ENCODE measurements at regions not wholly inside any gene's neighbourhood (a gene's known extent, or its start where the extent isn't known, plus 50 kb on each side); places are given as distances from the start of the nearest gene placed in this dataset.

DNA sequence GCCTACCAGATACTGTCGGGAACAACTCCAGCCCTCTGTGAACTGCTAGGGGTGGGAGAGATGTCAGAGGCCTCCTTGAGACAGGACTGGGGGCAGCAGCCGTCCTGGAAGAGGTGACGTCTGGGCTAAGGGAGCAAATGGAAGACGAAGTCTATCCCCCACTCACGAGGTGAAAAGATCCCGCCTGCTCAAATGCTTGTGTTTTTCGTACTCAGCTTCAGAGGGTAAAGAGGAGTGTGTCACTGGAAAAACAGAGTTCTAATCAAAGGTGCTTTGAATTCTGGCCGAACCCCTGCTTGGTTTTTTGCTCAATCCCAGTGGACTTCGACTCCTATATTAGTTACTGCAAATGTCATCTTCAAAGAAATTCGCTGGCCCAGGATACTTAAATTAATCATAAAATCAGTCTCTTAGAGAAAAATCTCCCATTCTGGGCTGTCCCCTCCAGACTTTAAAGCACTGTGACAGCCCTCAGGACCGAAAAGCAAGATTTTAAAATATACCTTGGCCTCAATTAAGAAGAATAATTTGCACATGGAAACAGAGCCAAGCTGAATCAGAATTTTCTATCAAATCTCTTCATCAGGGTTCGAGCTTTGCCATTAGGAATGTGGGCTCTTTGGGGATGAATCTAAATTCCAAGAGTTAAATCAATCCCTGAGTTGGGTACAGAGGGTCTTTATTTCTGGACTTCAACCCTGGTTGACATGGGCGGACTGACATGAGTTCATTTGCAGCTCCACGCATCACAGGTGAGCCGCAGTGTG, 61.8 kb upstream of the AFDN start (continued):
- TF ChIP-seq ONECUT2 (CRISPR knock-in tag; IDR thresholded peaks at IDR 0.05) (0 out of 2 replicates have a peak, but pooled peaks have one; percentile 13), CREB1 (IDR thresholded peaks at IDR 0.05) (no peak), CREB1 (CRISPR knock-in tag; IDR thresholded peaks at IDR 0.05) (peak; percentile 68), ZNF335 (CRISPR knock-in tag; IDR thresholded peaks at IDR 0.05) (no peak), ARHGAP35 (CRISPR knock-in tag; IDR thresholded peaks at IDR 0.05; ENCODE audit: borderline replicate concordance) (no peak), SSRP1 (CRISPR knock-in tag; IDR thresholded peaks at IDR 0.05) (0 out of 2 replicates have a peak, but pooled peaks have one; percentile 47), FOSL1 (CRISPR knock-in tag; IDR thresholded peaks at IDR 0.05; ENCODE audit: borderline replicate concordance) (0 out of 2 replicates have a peak, but pooled peaks have one; percentile 41), ZNF816 (CRISPR knock-in tag; IDR thresholded peaks at IDR 0.05; ENCODE audit: borderline replicate concordance) (0 out of 2 replicates have a peak, but pooled peaks have one; percentile 49), NONO (IDR thresholded peaks at IDR 0.05) (no peak), NONO (CRISPR knock-in tag; conservative IDR thresholded peaks at IDR 0.05) (0 out of 2 replicates have a peak, but pooled peaks have one; percentile 24), RBFOX2 (IDR thresholded peaks at IDR 0.05; ENCODE audit: low read depth, low read length) (peak; percentile 23; the same call in 1 of the 2 replicates)
- TF ChIP-seq, protein P1, sequence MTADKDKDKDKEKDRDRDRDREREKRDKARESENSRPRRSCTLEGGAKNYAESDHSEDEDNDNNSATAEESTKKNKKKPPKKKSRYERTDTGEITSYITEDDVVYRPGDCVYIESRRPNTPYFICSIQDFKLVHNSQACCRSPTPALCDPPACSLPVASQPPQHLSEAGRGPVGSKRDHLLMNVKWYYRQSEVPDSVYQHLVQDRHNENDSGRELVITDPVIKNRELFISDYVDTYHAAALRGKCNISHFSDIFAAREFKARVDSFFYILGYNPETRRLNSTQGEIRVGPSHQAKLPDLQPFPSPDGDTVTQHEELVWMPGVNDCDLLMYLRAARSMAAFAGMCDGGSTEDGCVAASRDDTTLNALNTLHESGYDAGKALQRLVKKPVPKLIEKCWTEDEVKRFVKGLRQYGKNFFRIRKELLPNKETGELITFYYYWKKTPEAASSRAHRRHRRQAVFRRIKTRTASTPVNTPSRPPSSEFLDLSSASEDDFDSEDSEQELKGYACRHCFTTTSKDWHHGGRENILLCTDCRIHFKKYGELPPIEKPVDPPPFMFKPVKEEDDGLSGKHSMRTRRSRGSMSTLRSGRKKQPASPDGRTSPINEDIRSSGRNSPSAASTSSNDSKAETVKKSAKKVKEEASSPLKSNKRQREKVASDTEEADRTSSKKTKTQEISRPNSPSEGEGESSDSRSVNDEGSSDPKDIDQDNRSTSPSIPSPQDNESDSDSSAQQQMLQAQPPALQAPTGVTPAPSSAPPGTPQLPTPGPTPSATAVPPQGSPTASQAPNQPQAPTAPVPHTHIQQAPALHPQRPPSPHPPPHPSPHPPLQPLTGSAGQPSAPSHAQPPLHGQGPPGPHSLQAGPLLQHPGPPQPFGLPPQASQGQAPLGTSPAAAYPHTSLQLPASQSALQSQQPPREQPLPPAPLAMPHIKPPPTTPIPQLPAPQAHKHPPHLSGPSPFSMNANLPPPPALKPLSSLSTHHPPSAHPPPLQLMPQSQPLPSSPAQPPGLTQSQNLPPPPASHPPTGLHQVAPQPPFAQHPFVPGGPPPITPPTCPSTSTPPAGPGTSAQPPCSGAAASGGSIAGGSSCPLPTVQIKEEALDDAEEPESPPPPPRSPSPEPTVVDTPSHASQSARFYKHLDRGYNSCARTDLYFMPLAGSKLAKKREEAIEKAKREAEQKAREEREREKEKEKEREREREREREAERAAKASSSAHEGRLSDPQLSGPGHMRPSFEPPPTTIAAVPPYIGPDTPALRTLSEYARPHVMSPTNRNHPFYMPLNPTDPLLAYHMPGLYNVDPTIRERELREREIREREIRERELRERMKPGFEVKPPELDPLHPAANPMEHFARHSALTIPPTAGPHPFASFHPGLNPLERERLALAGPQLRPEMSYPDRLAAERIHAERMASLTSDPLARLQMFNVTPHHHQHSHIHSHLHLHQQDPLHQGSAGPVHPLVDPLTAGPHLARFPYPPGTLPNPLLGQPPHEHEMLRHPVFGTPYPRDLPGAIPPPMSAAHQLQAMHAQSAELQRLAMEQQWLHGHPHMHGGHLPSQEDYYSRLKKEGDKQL (CRISPR knock-in tag; IDR thresholded peaks at IDR 0.05; ENCODE audit: low read depth) = 0 out of 2 replicates have a peak, but pooled peaks have one; percentile 29
- TF ChIP-seq, protein P2, sequence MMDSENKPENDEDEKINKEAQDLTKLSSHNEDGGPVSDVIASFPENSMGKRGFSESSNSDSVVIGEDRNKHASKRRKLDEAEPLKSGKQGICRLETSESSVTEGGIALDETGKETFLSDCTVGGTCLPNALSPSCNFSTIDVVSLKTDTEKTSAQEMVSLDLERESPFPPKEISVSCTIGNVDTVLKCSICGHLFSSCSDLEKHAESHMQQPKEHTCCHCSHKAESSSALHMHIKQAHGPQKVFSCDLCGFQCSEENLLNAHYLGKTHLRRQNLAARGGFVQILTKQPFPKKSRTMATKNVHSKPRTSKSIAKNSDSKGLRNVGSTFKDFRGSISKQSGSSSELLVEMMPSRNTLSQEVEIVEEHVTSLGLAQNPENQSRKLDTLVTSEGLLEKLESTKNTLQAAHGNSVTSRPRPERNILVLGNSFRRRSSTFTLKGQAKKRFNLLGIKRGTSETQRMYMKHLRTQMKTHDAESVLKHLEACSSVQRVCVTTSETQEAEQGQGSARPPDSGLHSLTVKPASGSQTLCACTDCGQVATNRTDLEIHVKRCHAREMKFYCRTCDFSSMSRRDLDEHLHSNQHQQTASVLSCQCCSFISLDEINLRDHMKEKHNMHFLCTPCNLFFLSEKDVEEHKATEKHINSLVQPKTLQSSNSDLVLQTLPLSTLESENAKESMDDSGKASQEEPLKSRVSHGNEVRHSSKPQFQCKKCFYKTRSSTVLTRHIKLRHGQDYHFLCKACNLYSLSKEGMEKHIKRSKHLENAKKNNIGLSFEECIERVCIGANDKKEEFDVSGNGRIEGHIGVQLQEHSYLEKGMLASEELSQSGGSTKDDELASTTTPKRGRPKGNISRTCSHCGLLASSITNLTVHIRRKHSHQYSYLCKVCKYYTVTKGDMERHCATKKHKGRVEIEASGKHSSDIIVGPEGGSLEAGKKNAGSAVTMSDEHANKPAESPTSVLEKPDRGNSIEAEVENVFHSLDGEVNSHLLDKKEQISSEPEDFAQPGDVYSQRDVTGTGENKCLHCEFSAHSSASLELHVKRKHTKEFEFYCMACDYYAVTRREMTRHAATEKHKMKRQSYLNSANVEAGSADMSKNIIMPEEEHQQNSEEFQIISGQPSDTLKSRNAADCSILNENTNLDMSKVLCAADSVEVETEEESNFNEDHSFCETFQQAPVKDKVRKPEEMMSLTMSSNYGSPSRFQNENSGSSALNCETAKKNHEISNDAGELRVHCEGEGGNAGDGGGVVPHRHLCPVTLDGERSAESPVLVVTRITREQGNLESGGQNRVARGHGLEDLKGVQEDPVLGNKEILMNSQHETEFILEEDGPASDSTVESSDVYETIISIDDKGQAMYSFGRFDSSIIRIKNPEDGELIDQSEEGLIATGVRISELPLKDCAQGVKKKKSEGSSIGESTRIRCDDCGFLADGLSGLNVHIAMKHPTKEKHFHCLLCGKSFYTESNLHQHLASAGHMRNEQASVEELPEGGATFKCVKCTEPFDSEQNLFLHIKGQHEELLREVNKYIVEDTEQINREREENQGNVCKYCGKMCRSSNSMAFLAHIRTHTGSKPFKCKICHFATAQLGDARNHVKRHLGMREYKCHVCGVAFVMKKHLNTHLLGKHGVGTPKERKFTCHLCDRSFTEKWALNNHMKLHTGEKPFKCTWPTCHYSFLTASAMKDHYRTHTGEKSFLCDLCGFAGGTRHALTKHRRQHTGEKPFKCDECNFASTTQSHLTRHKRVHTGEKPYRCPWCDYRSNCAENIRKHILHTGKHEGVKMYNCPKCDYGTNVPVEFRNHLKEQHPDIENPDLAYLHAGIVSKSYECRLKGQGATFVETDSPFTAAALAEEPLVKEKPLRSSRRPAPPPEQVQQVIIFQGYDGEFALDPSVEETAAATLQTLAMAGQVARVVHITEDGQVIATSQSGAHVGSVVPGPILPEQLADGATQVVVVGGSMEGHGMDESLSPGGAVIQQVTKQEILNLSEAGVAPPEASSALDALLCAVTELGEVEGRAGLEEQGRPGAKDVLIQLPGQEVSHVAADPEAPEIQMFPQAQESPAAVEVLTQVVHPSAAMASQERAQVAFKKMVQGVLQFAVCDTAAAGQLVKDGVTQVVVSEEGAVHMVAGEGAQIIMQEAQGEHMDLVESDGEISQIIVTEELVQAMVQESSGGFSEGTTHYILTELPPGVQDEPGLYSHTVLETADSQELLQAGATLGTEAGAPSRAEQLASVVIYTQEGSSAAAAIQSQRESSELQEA (CRISPR knock-in tag; IDR thresholded peaks at IDR 0.05; ENCODE audit: not compliant biosample characterization) = peak; percentile 60
